Thoracic aorta (tissue), 2 donors: ENCODE measurements at regions not wholly inside any gene's neighbourhood (a gene's known extent, or its start where the extent isn't known, plus 50 kb on each side); places are given as distances from the start of the nearest gene placed in this dataset.

Experiments used
- ATAC-seq: fragments of 150-250 bp; one replicate; pipeline ENCODE4 v1.8.0; 2017; ENCODE audit warnings: low read depth; ENCODE audit not compliant: insufficient number of reproducible peaks, low FRiP score
- DNase-seq: peaks from one replicate; pipeline ENCODE4 v3.0.0-alpha.2; 2020; ENCODE audit warnings: low spot score
- H3K27ac ChIP-seq, 2 donors: fragments of 200-600 bp; sonication (generic); 1 replicate in 1 of 2; 2 replicates in 1 of 2; pipeline ENCODE4 v1.5.1; 2016; ENCODE audit warnings: mild to moderate bottlenecking in 2 of 2, moderate library complexity in 2 of 2
- H3K27me3 ChIP-seq: fragments of 200-600 bp; sonication (generic); replicated peaks from 2 replicates; pipeline ENCODE4 v1.6.0; 2016; ENCODE audit warnings: mild to moderate bottlenecking; ENCODE audit not compliant: insufficient read depth
- H3K36me3 ChIP-seq: fragments of 200-600 bp; sonication (generic); one replicate; pipeline ENCODE4 v1.5.1; 2016
- H3K4me1 ChIP-seq, 2 donors: fragments of 200-600 bp; sonication (generic); 1 replicate in 1 of 2; 2 replicates in 1 of 2; pipeline versions ENCODE4 v1.5.1 to v1.6.0; 2016; ENCODE audit warnings: low read depth in 2 of 2, mild to moderate bottlenecking in 1 of 2; ENCODE audit not compliant: control insufficient read depth in 1 of 2
- H3K4me3 ChIP-seq: fragments of 200-600 bp; sonication (generic); 2 replicates; pipeline ENCODE4 v1.5.1; 2016; ENCODE audit warnings: mild to moderate bottlenecking
- H3K9me3 ChIP-seq: fragments of 200-600 bp; sonication (generic); 2 replicates; pipeline ENCODE4 v1.5.1; 2016
- TF ChIP-seq, protein P1 (sequence below): fragments of 200-600 bp; sonication (generic); IDR thresholded peaks from one replicate; pipeline ENCODE4 v1.5.1; 2019; ENCODE audit warnings: antibody characterized with exemption

DNA sequence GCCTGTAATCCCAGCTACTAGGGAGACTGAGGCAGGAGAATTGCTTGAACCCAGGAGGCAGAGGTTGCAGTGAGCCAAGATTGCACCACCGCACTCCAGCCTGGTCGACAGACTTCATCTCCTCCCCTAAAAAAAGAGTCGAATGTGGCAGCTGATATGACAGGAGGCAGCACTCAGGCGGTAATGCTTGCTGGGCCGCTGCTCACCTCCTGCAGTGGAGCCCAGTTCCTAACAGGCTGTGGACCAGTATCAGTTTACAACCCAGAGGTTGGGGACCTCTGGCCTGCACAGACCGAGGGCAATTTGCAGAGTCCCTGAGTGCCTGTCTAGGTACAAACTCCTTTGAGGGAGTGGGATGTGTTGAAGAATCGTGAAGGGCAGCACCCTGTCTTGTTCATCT, 136.2 kb downstream of the SMAD6 start:
- H3K9me3 ChIP-seq, result no peaks in the 10 kb centered on the region
- H3K4me3 ChIP-seq, result no peak overlapping the region
- peaks cover 23 to 36% of the 10 kb centered on the region in 2 donors for H3K4me1 ChIP-seq
- no peaks in the 10 kb centered on the region for H3K27me3 ChIP-seq
- no peak for ATAC-seq
- H3K27ac ChIP-seq, result no peak overlapping the region
- no peak for DNase-seq
- H3K36me3 ChIP-seq, result no peaks in the 10 kb centered on the region
- TF ChIP-seq, protein P1, sequence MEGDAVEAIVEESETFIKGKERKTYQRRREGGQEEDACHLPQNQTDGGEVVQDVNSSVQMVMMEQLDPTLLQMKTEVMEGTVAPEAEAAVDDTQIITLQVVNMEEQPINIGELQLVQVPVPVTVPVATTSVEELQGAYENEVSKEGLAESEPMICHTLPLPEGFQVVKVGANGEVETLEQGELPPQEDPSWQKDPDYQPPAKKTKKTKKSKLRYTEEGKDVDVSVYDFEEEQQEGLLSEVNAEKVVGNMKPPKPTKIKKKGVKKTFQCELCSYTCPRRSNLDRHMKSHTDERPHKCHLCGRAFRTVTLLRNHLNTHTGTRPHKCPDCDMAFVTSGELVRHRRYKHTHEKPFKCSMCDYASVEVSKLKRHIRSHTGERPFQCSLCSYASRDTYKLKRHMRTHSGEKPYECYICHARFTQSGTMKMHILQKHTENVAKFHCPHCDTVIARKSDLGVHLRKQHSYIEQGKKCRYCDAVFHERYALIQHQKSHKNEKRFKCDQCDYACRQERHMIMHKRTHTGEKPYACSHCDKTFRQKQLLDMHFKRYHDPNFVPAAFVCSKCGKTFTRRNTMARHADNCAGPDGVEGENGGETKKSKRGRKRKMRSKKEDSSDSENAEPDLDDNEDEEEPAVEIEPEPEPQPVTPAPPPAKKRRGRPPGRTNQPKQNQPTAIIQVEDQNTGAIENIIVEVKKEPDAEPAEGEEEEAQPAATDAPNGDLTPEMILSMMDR, result no peak

DNA sequence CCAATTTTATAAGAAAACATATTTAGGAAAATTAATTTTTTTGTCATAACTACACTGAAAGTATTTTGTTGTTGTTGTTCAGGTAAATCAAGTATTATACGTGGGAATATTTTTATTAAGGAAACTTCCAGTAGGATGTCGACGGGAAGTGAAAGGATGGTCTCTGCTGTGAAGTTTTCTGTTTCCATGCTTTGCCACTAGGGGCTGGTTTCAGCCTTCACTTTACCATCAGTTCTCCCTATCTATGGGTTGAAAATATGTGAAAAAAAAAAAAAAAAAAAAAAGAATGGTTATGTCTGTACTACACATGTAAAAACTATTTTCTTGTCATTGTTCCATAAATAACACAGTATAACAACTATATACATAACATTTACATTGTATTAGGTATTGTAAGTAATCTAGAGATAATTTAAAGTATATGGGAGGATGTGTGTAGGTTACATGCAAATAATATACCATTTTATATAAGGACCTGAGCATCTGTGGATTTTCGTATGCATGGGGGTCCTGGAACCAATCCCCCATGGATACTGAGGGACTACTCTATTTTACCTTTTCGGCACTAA, 136.7 kb downstream of the SMAD6 start:
- H3K27me3 ChIP-seq, result no peaks in the 10 kb centered on the region
- no peak overlapping the region for H3K27ac ChIP-seq

DNA sequence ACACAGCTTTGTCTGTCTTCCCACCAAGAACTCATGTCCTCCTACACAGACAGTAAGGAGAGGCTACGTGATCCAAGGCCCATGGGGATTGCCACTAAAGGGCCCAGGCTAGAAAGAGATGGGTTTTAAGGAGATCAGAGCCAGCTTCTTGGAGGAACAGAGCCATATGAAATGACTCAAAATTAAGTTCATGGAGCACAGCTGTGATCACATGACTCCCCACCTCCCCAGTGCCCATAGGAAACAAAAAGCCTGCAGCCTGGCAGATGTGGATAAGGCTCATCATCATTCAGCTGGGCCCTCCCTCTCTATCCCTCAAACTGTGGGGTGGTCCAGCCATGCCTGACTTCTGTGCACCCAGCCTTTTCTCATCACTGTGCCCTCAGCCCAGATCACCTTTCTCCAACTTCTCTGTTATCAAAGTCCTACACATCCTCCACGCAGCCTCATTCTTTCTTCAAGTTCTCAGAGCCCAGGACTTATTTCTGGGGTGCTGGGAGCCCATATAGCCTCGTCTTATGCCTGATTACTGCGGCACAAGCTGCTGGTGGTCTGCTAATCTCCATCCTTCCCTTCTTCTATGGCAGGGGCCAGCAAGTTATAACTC, 137.6 kb downstream of the SMAD6 start:
- Histone ChIP-seq H3K4me1 (peaks cover 33 to 50% of the 10 kb centered on the region in 2 donors), H3K27ac (peak overlapping the region; percentile 89 to 97), H3K4me3 (no peak overlapping the region), H3K36me3 (no peaks in the 10 kb centered on the region), H3K27me3 (no peaks in the 10 kb centered on the region), H3K9me3 (no peaks in the 10 kb centered on the region)
- ATAC-seq (no peak), DNase-seq (no peak)
- TF ChIP-seq, protein P1, result no peak

More for the DNA sequence above, 136.7 kb downstream of the SMAD6 start:
- Histone ChIP-seq H3K36me3 (no peaks in the 10 kb centered on the region), H3K9me3 (no peaks in the 10 kb centered on the region), H3K4me1 (peaks cover 28 to 41% of the 10 kb centered on the region in 2 donors), H3K4me3 (no peak overlapping the region)
- DNase-seq (no peak), ATAC-seq (no peak)
- TF ChIP-seq, protein P1, result peak; percentile 47

DNA sequence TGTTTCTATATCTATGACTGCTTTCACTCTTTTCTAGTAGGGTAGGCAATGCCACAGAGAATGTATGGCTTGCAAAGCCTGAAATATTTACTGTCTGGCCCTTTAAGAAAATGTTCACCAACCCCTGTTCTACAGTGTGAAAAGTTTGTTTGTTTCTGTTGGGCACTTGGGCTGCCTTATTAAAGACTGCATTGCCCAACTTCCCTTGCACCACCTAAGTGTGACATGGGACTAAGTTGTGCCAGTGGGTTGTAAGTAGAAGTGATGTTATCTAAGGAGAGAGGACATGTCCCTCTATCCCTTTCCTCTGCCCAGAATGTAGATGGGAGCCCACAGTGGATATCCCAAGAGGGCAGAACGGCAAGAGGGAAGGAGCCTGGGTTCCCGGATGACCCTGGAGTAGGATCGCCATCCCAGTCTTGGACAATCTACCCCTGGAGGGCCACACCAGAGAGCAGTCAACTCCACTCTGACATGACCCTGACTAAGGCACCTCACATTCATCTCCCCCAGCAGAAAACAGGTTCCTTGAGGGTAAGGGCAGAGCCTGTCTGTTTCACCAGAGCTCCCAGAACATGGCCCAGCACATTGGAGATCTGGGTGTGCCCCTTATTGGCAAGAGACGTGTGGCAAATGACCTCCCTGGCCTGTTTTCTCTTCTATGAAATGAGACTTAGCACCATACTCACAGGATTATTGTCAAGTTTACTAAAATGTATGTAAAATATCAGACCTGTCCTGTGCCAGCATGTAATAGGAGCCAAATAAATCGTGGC, 138.8 kb downstream of the SMAD6 start:
- no peaks in the 10 kb centered on the region for H3K9me3 ChIP-seq
- no peaks in the 10 kb centered on the region for H3K36me3 ChIP-seq
- H3K27me3 ChIP-seq, result no peaks in the 10 kb centered on the region
- H3K27ac ChIP-seq, result peak overlapping the region; percentile 89 to 97
- no peak for DNase-seq
- TF ChIP-seq, protein P1, result no peak
- no peak for ATAC-seq
- peaks cover 33 to 60% of the 10 kb centered on the region in 2 donors for H3K4me1 ChIP-seq
- no peak overlapping the region for H3K4me3 ChIP-seq

DNA sequence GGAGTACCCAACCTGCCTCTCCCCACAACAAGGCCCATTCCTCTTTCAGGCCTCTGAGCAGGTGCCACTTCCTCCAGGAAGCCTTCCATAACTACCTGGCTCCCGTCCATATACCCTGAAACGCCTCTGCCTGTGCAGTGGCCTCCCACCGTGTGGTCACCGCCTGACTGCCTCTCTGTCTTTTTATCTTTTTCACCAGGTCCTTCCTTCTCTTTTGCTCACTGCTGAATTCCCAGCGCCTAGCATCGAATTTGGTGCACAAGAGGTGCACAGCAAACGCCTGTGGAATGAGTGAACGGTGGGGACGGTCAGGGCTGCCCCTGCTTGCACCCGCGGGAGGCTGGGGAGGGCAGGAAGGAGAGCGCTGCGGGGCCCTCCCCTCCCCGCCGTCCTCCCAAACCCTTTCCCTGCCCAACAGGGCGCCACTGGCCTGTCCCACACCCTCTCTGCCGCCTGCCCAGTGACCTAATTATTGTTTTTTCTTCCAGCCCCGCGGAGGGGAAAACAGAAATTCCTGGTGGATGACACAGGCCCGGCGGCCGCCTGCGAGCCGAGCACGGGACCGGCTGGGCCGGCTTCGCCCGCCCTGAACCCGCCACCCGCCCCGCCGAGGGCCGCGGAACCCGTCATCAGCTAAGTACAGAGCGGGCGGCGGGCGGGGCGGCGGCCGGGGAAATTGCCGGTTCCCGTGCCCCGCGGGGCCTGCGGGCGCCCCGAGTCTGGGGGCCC, 140.1 kb downstream of the SMAD6 start:
- no peaks in the 10 kb centered on the region for H3K9me3 ChIP-seq

More for the DNA sequence above, 140.1 kb downstream of the SMAD6 start:
- Histone ChIP-seq H3K4me3 (peak overlapping the region; percentile 64), H3K27ac (peak overlapping the region; percentile 89 to 97), H3K4me1 (peaks cover 33 to 63% of the 10 kb centered on the region in 2 donors), H3K36me3 (no peaks in the 10 kb centered on the region), H3K27me3 (no peaks in the 10 kb centered on the region)
- TF ChIP-seq, protein P1, result no peak
- ATAC-seq (peak; percentile 92), DNase-seq (peak; percentile 77)
